NCI-H345 treated with DMSO at 0.1 percent for 48 hours (cell line): ENCODE measurements at regions not wholly inside any gene's neighbourhood (a gene's known extent, or its start where the extent isn't known, plus 50 kb on each side); places are given as distances from the start of the nearest gene placed in this dataset.
"Not testable (repeated sequence)": the region's sequence is repeated elsewhere in the genome, so short reads cannot be mapped to it uniquely, and the experiment has no call there.

Experiments used
- DNase-seq: peaks from one replicate; lab custom pipeline; 2025; ENCODE audit not compliant: unreplicated experiment; lab: John Stamatoyannopoulos, UW

DNA sequence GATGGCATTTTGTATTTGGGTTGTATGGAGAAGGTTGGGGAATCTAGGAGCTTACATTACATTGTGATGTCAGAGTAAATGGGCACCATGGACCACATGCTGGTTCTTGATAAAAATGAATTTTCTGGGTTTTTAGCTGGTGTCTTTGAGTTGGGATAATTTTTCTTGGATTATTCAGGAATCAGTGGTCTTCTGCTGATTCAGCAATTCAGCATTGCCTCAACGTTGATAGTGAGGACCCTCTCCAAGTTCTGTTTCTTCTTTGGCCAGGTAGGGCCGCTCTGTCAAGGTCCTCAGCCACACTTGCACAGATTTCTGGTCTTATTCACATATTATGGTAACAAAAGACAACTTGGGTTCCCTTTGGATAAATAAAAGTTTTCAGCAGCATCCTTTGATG, 312.0 kb upstream of the TPK1 start:
- no peak for DNase-seq

DNA sequence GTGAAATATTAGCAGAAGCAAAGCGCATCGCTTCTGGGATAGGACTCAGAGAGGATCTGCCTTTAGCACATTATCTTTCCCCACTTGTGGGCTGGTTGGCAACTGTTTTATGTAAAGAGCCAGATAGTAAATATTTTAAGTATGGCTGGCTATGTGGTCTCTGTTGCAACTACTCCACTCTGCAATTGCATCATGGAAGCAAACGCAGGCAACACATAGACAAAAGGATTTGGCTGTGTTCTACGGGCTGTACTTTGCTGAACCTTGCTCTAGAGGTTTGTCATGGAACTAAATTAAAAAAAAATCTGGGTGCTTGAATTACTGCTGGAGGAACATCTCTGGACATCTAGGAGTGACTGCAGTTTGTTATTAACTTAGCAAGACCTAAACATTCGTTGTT, 307.8 kb upstream of the TPK1 start:
- no peak for DNase-seq

DNA sequence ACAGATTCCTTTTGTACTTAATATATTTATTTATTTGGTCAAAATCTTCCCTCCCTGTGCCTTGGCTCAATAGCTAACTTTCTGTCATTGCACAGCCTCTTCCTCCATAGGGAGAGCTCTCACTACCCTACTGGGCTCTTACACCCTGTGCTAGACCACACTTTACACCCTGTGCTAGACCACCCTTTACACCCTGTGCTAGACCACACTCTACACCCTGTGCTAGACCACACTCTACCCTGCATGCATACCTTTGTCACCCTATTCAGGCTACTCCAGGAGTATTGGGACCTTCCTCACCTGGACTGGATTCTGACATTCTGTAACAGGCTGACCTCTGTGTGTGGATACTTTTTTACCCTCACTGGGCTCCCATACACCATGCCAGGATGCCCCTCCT, 298.5 kb upstream of the TPK1 start:
- no peak for DNase-seq

DNA sequence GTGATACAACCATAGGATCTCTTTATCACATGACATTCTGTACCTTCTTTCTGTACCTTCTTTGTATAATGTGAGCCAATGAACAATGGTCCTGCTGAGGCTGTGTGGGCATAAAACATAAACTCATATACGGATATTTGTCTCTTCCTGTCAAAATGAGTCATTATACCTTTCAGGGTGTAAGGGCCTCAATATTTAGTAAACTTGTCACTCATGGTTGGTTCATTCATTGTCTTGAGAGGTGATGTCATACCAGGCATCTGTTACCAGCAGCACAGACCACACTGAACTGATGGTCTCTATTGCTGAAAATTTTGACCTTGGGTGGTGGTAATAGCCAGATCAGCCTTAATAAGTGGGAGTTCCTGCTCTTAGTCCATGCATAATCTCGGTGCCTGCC, 287.6 kb upstream of the TPK1 start:
- DNase-seq = no peak

DNA sequence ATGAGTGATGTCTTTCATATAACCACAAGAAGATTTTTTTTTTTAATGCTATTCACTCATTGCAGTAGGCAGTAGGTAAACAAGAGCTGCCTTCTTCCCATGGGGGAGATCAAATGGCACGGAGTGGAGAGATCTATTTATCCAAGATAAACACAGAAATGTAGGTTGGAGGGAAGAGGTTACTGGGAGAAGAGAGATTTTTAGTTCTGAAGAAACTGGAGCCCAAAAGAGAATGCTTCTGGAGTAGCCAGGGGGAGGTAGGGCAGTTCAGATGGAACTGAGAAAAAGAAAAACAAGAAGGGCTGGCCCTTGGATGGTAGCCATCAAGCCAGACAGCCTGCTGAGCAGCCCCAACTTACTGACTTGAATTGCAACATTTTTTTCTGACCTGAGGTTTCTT, 270.1 kb upstream of the TPK1 start:
- peak; percentile 92 for DNase-seq

DNA sequence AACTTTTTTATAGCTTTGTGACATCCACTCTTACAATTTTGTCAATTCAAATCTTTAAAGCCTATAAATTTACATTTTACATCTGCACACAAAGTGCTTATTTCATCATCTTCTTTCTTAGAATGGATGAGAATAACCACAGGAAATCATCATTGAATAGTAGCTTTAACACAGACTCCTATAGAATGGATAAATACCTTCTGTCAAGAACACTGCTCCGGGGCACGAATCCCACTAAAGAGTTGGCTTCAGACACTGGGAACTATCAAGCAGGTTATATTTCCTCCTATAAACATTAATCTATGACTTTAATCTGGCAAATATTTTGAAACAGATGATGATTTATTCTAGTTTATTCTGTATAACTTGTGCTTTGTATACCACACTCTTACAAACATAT, 269.7 kb upstream of the TPK1 start:
- peak; percentile 92 for DNase-seq

DNA sequence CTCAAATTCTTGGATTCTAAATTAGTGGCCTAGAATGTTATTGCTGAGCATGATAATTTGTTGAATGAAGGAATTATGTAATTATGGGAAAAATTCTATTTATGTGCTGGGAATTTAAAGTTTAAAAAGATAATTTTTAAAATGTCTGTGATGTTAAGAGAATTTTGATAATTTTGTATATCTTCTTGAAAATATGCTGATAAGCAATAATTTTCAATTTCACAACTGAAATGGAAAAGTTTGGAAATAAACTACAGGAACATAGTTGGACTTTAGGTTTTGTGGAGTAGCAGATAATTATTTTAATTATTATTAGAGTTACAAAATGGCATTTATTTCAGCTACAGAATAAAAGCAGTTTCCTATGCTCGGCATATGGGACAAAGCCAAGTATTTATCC, 268.5 kb upstream of the TPK1 start:
- DNase-seq = no peak

DNA sequence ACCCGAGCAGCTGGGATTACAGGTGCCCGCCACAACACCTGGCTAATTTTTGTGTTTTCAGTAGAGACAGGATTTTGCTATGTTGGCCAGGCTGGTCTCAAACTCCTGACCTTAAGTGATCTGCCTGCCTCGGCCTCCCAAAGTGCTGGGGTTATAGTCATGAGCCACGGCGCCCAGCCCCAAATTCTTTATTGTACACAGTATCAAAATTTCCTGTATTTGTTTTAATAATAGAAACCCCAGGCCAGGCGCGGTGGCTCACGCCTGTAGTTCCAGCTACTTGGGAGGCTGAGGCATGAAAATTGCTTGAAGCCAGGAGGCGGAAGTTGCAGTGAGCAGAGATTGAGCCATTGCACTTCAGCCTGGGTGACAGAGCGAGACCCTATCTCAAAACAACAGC, 266.3 kb upstream of the TPK1 start:
- DNase-seq = not testable (repeated sequence)

DNA sequence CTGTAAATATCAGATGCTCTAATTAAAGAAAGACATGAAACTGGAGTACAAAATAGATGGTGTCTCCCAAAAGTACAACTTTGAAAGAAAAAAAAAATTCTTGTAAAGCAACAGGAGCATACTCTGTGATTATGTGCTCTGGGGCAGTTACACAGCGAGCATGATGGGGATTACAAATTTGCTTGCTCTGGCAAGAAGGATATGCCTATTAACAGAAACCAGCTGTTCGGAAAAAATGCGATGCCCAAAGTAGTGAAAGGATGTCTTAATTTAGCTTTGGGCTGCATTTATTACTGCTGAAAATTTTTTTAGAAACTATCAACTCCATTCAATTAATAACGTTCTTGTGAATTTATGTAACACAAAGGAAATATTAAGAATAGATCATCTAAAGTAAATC, 256.9 kb upstream of the TPK1 start:
- no peak for DNase-seq

DNA sequence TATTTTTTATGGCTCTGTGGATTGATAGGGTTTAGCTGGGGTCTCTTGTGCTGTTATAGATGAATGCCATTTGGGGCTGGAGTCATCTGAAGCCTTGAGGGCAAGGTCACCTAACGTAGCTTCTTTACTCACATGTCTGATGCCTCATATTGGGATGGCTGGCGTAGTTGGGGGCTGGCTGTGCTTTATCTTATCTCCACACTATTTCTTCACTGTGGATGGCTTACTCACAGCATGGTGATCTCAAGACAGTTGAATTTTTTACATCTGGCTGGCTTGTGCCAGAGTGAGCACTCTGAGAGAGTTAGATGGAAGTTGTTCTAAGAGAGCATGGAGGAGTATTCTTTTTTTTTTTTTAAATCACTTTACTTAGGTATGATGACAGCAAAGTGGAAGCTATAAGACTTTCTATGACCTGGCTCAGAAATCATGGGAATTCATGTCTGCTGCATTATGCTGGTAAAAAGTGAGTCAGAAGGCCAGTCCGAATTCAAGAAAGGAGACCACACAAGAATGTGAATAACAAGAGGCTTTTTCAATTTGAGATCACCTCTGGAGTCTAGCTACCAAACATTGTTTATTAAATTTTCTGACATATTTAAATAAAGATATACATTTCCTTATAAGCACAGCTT, 252.4 kb upstream of the TPK1 start:
- no peak for DNase-seq

DNA sequence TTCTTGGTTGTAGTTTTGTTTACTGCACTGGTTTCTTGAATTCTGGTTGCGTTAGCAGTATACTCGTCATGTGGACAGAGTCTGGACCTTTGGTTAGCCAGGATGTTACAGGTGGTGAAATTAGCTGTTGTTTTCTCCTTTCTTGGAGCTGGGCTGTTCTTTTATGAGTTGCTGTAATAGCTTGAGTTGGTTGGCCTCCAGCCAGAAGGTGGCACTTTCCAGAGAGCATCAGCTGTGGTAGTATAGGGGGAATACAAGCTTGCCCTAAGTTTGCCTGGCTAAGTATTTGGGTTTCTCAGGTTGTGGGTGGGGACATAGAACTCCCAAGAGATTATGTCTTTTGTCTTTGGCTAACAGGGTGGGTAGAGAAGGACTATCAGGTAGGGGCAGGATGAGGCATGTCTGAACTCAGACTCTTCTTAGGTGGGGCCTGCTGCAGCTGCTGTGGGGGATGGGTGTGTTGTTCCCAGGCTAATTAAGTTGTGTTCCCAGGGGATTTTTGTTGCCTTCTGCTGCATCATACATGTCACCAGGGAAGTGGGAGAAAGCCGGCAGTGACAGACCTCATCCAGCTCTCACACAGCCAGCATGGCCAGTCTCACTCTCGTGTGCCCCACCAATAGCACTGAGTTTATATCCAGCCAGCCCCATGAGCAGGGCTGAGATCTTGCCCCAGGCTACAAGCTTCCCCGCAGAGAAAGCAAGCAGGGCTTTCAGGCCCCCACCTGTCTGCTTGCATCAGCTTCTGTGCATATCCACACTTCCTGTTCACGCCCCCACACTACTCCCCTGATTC, 246.7 kb upstream of the TPK1 start:
- peak; percentile 94 for DNase-seq

DNA sequence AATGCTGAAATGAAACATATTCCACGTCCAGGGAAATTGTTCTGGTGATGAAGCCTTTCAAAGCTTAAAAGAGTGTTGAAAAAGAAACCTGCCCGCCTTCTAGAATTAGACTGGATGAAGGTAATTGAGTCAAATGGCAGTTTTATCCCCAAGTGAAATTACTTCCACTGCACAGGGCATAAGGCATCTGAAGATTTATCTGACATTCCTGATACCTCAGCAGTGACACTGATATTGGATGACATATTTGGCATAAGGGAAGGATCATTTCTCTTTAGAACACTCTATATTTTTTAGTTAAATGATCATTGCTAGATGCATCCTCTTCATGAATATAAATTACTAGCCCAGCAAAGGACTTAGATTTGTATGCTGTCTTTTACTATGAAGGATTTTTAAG, 229.6 kb upstream of the TPK1 start:
- DNase-seq = no peak

DNA sequence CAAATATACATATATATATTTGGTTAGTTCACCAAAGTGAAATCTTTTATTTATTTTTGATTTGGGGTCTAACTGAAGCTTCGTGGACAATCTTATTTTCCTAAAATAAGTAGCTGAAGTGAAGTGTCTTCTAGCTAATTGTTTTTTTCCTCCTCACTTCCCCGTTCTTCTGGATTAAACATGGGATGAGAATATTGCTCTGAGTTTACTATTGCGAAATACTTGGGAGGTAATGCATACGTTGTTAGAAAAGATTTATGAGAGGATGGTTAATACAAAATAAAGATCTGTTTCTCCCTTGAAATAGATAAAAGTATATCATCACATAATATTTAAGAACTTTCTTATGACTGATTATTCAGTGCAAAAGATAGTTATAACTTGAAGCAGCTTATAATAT, 228.3 kb upstream of the TPK1 start:
- no peak for DNase-seq

DNA sequence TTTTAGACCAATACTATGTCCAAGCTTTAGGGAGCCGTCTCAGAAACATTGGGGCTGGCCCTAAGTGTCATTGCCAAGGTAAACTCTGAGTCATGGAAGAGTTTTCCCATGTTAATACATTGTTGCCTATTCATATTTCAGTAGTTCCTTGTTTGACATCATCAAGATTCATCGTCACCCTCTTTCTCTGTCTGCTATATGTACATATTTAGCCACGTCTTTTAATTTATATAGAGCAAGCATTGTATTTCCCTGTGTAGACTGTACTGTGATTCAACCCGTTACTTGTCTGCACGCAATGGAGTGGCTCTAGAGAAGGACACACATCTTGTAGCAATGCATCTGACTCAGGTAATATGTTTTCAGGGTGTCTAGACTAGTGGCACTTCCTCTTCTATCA, 217.9 kb upstream of the TPK1 start:
- no peak for DNase-seq

DNA sequence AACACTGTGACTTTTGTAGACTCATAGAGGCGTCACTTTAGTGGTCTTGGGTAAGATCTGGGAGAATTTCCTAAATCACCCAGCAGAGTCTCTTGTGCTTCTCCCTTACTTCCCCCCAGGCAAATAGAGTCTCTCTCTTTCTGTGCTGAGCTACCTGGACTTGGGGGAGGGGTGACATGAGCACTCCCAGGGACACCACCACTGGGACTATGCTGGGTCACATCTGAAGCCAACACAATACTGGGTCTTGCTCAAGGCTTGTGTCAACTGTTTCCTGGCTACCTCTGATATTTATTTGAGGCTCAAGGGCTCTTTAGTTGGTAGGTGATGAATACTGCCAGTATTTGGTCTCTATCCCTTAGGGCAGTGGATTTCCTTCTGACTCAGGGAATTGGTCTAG, 214.6 kb upstream of the TPK1 start:
- DNase-seq = no peak

DNA sequence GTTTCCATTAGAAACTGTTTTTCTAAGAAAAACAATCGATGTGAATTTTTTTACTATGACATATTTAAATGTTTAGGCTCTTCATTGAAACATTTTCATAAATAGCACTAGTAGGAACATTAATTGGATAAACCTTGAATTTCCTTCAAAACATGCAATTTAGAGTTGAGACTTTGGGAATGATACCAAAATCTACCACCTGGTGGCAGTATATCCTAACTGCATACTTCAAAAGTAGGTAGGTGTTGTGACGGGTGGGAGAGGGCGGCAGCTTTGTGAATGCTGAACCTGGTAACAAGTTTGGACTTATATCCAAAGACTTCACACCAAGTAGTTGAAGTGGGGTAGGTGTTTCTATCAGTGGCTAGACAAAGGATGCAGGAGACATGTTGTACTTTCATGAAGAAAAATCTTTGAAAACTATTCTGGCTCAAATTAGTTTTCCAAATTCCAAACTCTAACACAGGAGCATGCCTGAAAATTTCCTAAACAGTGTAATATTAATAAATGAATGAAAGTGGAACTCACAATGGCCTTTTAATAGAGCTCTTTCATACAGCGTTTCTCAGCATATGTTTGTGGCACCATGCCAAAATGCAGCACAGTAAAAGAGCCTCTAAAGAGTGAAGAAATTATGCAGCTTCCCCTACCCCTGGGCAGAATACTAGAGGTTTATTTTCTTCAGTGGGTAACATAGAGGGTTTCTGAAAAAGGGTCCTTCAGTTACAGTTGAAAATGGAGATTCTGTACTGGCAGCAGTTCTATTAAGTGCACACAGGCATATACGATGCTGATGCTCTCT, 201.0 kb upstream of the TPK1 start:
- peak; percentile 37 for DNase-seq

DNA sequence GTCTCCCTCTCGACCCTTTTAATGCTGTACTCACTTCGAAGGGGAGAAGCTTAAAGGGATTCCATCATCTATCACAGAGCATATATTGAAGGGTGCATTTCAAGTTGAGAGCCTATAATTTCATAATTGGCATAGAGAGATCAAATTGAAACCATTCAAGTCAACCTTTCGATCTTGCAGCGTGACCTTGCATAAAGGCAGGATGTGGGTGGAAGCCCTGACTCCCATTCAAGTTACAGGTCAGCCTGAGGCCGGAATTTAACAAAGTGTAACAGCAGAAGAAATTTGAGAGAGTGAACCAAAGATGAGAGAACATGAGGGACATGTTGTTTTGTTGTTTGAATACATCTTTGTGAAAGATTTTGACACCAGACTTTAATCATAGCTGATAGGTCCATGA, 195.3 kb upstream of the TPK1 start:
- DNase-seq = no peak

DNA sequence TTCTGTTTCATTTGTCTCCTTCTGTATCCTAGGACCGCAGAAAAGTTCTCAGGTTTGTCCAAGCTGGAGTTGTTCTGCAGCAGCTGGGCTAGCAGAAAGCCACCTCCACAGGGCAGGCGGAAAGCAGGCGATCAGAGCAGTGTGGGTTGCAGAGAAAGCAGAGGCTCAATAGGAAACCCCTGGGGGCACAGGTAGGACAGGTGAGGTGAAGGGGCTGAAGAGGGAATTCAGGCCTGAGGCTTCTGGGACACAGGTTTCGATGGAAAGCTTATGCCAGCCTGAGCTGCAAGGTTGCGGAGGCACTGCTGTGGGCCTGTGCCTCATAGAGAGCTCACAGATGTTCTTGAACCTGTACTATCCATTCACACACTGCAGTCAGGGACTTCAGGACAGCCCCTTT, 194.9 kb upstream of the TPK1 start:
- DNase-seq = no peak

DNA sequence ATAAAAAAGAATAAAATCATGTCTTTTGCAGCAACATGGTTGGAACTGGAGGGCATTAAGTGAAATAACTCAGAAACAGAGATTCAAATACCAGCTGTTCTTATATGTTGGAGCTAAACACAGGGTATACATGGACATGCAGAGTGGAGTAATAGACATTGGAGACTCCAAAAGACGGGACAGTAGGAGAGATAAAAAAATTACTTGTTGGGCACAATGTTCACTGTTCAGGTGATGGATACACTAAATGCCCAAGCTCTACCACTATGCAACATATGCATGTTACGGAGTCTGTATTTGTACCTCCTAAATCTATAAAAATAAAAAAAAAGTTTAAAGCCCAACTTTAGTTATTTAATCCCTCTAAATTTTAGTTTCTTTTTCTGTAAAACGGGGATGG, 184.6 kb upstream of the TPK1 start:
- no peak for DNase-seq

DNA sequence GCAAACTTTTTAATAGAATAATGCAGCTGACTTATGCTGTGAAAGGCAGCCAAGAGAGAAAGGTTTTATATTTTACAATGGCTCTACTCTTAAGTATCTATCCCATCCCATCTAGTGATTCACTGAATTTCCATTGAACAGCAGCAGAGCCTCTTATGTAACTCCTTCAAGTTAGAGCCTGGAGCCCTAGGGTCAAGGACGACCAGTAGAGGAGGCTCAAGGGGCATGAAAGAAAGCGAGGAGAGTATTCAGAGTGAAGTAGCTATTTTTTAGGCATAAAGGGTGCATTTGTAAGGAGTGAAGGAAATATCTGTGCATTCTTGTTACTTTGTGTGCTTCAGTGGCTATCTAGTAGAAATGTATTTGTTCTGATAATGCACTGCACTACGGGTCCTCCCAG, 180.2 kb upstream of the TPK1 start:
- no peak for DNase-seq

DNA sequence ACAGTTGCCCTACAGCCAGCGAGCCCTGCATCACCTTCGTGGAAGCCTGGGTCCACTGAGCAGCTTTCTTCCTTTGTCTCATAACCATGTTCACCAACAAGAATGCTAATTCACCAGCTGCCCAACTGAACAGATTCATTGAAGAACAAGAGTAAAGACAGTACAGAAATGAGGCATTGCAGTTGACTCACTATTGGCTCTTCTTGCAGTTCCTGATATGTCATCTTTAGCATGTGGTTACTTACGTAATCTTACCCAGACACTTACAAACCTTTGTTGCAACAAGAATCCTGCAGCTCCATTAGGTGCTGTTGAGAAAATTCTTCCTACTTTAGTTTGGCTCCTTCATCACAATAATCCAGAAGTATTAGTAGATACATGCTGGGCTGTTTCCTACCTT, 174.0 kb upstream of the TPK1 start:
- DNase-seq = no peak

DNA sequence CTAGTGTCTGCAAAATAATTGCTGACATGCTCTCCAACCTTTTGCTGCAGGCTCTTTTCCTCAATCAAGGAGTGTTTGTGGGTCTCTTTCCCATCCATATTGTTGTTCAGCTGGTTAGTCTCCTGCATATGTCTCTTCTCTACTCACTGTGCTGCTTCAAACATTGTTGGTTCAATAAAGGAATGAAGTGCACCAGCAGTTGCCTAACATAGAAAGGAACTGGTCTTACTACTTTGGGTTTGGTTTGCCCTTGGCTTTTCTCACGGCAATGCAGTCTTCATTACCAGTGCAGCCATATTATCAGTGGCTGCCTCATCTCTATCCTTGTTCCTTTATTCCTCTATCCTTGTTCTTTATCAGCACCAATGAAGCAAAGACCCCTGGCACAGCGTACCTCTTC, 169.7 kb upstream of the TPK1 start:
- no peak for DNase-seq
